ENCODE measurements at regions not wholly inside any gene's neighbourhood (a gene's known extent, or its start where the extent isn't known, plus 50 kb on each side); places are given as distances from the start of the nearest gene placed in this dataset.
A peak's percentile ranks its signal among the peaks of the same experiment; 100 is the strongest.
"Not testable (repeated sequence)": the region's sequence is repeated elsewhere in the genome, so short reads cannot be mapped to it uniquely, and the experiment has no call there.

GRCh38 chr4:49141955-49142354 lies 155.9 kb downstream of the CWH43 start:
- intact Hi-C loops (cut with micrococcal nuclease; ENCODE audit: unreplicated experiment); H3K27me3 ChIP-seq (ENCODE audit: insufficient read depth, low read depth); H2AFZ ChIP-seq; POLR2A ChIA-PET (ENCODE audit: unreplicated experiment); H3K36me3 ChIP-seq (ENCODE audit: low read depth); H3K9me2 ChIP-seq (ENCODE audit: insufficient read depth); H3K27ac ChIP-seq; BruUV-seq (replicated peaks); H3K4me3 ChIP-seq; DNase-seq; H3K4me2 ChIP-seq; H4K20me1 ChIP-seq (ENCODE audit: insufficient read depth); CTCF ChIA-PET; H3K4me1 ChIP-seq (replicated peaks; ENCODE audit: insufficient read depth); H3F3A ChIP-seq (ENCODE audit: insufficient read depth, low read depth); H3K9me3 ChIP-seq (ENCODE audit: insufficient read depth, low read depth); H3K79me2 ChIP-seq (ENCODE audit: low read depth): not testable (repeated sequence)

GRCh38 chr4:49147143-49147542 lies 161.1 kb downstream of the CWH43 start:
- H3K9me2 ChIP-seq (ENCODE audit: insufficient read depth); H3K27ac ChIP-seq; H3F3A ChIP-seq (ENCODE audit: insufficient read depth, low read depth); H3K4me1 ChIP-seq (replicated peaks; ENCODE audit: insufficient read depth); H3K36me3 ChIP-seq (ENCODE audit: low read depth); DNase-seq; H3K4me3 ChIP-seq; H2AFZ ChIP-seq; H3K79me2 ChIP-seq (ENCODE audit: low read depth); H4K20me1 ChIP-seq (ENCODE audit: insufficient read depth); POLR2A ChIA-PET (ENCODE audit: unreplicated experiment); intact Hi-C loops (cut with micrococcal nuclease; ENCODE audit: unreplicated experiment); CTCF ChIA-PET; H3K9me3 ChIP-seq (ENCODE audit: insufficient read depth, low read depth); BruUV-seq (replicated peaks); H3K4me2 ChIP-seq; H3K27me3 ChIP-seq (ENCODE audit: insufficient read depth, low read depth): not testable (repeated sequence)

GRCh38 chr4:49147596-49147995 lies 161.5 kb downstream of the CWH43 start:
- H2AFZ ChIP-seq; DNase-seq; H3K36me3 ChIP-seq (ENCODE audit: low read depth); H3K79me2 ChIP-seq (ENCODE audit: low read depth); intact Hi-C loops (cut with micrococcal nuclease; ENCODE audit: unreplicated experiment); H3K27me3 ChIP-seq (ENCODE audit: insufficient read depth, low read depth); BruUV-seq (replicated peaks); H3K4me2 ChIP-seq; H3K27ac ChIP-seq; H3K9me3 ChIP-seq (ENCODE audit: insufficient read depth, low read depth); H3F3A ChIP-seq (ENCODE audit: insufficient read depth, low read depth); H3K4me1 ChIP-seq (replicated peaks; ENCODE audit: insufficient read depth); POLR2A ChIA-PET (ENCODE audit: unreplicated experiment); H4K20me1 ChIP-seq (ENCODE audit: insufficient read depth); CTCF ChIA-PET; H3K4me3 ChIP-seq; H3K9me2 ChIP-seq (ENCODE audit: insufficient read depth): not testable (repeated sequence)

- H3K4me2 ChIP-seq; H3K27ac ChIP-seq; H3K27me3 ChIP-seq (ENCODE audit: insufficient read depth, low read depth); H3K36me3 ChIP-seq (ENCODE audit: low read depth); H2AFZ ChIP-seq; BruUV-seq (replicated peaks); POLR2A ChIA-PET (ENCODE audit: unreplicated experiment); H3K9me2 ChIP-seq (ENCODE audit: insufficient read depth); H3K4me3 ChIP-seq; H3K4me1 ChIP-seq (replicated peaks; ENCODE audit: insufficient read depth); H4K20me1 ChIP-seq (ENCODE audit: insufficient read depth); CTCF ChIA-PET; H3K79me2 ChIP-seq (ENCODE audit: low read depth); intact Hi-C loops (cut with micrococcal nuclease; ENCODE audit: unreplicated experiment); H3K9me3 ChIP-seq (ENCODE audit: insufficient read depth, low read depth); H3F3A ChIP-seq (ENCODE audit: insufficient read depth, low read depth): not testable (repeated sequence)
- DNase-seq: peak in 1 of 2 experiments; percentile 80
Observed at GRCh38 chr4:49149006-49149975, 163.2 kb downstream of the CWH43 start.

GRCh38 chr4:49150351-49151083 lies 164.4 kb downstream of the CWH43 start:
- intact Hi-C loops (cut with micrococcal nuclease; ENCODE audit: unreplicated experiment); BruUV-seq (replicated peaks); H2AFZ ChIP-seq; H3K27me3 ChIP-seq (ENCODE audit: insufficient read depth, low read depth); H3K4me3 ChIP-seq; H3K36me3 ChIP-seq (ENCODE audit: low read depth); H3F3A ChIP-seq (ENCODE audit: insufficient read depth, low read depth); CTCF ChIA-PET; H3K79me2 ChIP-seq (ENCODE audit: low read depth); H3K4me2 ChIP-seq; DNase-seq; H3K9me2 ChIP-seq (ENCODE audit: insufficient read depth); POLR2A ChIA-PET (ENCODE audit: unreplicated experiment); H3K27ac ChIP-seq; H3K4me1 ChIP-seq (replicated peaks; ENCODE audit: insufficient read depth); H4K20me1 ChIP-seq (ENCODE audit: insufficient read depth); H3K9me3 ChIP-seq (ENCODE audit: insufficient read depth, low read depth): not testable (repeated sequence)

- H3K4me1 ChIP-seq (replicated peaks; ENCODE audit: insufficient read depth); H3K9me2 ChIP-seq (ENCODE audit: insufficient read depth); H2AFZ ChIP-seq; H4K20me1 ChIP-seq (ENCODE audit: insufficient read depth); H3K36me3 ChIP-seq (ENCODE audit: low read depth); H3F3A ChIP-seq (ENCODE audit: insufficient read depth, low read depth); H3K4me2 ChIP-seq; H3K27ac ChIP-seq; H3K79me2 ChIP-seq (ENCODE audit: low read depth); intact Hi-C loops (cut with micrococcal nuclease; ENCODE audit: unreplicated experiment); H3K27me3 ChIP-seq (ENCODE audit: insufficient read depth, low read depth); H3K4me3 ChIP-seq; DNase-seq; CTCF ChIA-PET; BruUV-seq (replicated peaks); POLR2A ChIA-PET (ENCODE audit: unreplicated experiment); H3K9me3 ChIP-seq (ENCODE audit: insufficient read depth, low read depth): not testable (repeated sequence)
Observed at GRCh38 chr4:49153011-49153410, 166.9 kb downstream of the CWH43 start.

GRCh38 chr4:49154308-49155103 lies 168.4 kb downstream of the CWH43 start:
- H4K20me1 ChIP-seq (ENCODE audit: insufficient read depth); H3K27me3 ChIP-seq (ENCODE audit: insufficient read depth, low read depth); H3K4me2 ChIP-seq; H3K4me3 ChIP-seq; H3K9me3 ChIP-seq (ENCODE audit: insufficient read depth, low read depth); H2AFZ ChIP-seq; POLR2A ChIA-PET (ENCODE audit: unreplicated experiment); BruUV-seq (replicated peaks); H3F3A ChIP-seq (ENCODE audit: insufficient read depth, low read depth); H3K9me2 ChIP-seq (ENCODE audit: insufficient read depth); H3K36me3 ChIP-seq (ENCODE audit: low read depth); H3K79me2 ChIP-seq (ENCODE audit: low read depth); H3K4me1 ChIP-seq (replicated peaks; ENCODE audit: insufficient read depth); intact Hi-C loops (cut with micrococcal nuclease; ENCODE audit: unreplicated experiment); H3K27ac ChIP-seq; CTCF ChIA-PET: not testable (repeated sequence)
- peak in 1 of 2 experiments; percentile 68 for DNase-seq

All from PC-9 (cell line).